ENCODE measurements at regions not wholly inside any gene's neighbourhood (a gene's known extent, or its start where the extent isn't known, plus 50 kb on each side); places are given as distances from the start of the nearest gene placed in this dataset.

- TF ChIP-seq CTCF (IDR thresholded peaks at IDR 0.05) = peak; percentile 57 to 90 (median 84)
- no peak for TF ChIP-seq POLR2A (IDR thresholded peaks at IDR 0.05)
Observed at GRCh38 chr20:16821211-16822089, 73.3 kb downstream of the OTOR start.
